Gastroesophageal sphincter (tissue), 3 donors: ENCODE measurements at regions not wholly inside any gene's neighbourhood (a gene's known extent, or its start where the extent isn't known, plus 50 kb on each side); places are given as distances from the start of the nearest gene placed in this dataset.

Experiments used
- CTCF ChIP-seq, 4 experiments: fragments of 200-600 bp in 2 of 4; fragments of 450-650 bp in 2 of 4; sonication (generic) in 1 of 4; IDR thresholded peaks; one replicate each; pipeline ENCODE4 v1.5.1; 2017 to 2019; ENCODE audit warnings: antibody characterized with exemption in 4 of 4, mild to moderate bottlenecking in 2 of 4, moderate library complexity in 2 of 4
- EP300 ChIP-seq: sonication (generic); formaldehyde crosslinking; IDR thresholded peaks from one replicate; pipeline ENCODE4 v1.6.1; 2017; ENCODE audit warnings: antibody characterized with exemption, mild to moderate bottlenecking
- POLR2A ChIP-seq, 2 donors: fragments of 450-650 bp; IDR thresholded peaks; one replicate each; pipeline ENCODE4 v1.6.1; 2017; ENCODE audit warnings: antibody characterized with exemption in 2 of 2, mild to moderate bottlenecking in 2 of 2, moderate library complexity in 1 of 2
- POLR2AphosphoS5 ChIP-seq: sonication (generic); formaldehyde crosslinking; IDR thresholded peaks from one replicate; pipeline ENCODE4 v1.6.1; 2017; ENCODE audit warnings: antibody characterized with exemption

- no peak for TF ChIP-seq CTCF (IDR thresholded peaks at IDR 0.05)
- TF ChIP-seq POLR2AphosphoS5, result no peak
- TF ChIP-seq POLR2A (IDR thresholded peaks at IDR 0.05), result no peak
- TF ChIP-seq EP300, result no peak
Measured at GRCh38 chr6:54028170-54028569, 83.1 kb upstream of the MLIP start.
